GM12864 (cell line): ENCODE measurements at regions not wholly inside any gene's neighbourhood (a gene's known extent, or its start where the extent isn't known, plus 50 kb on each side); places are given as distances from the start of the nearest gene placed in this dataset.

Source experiments
- DNase-seq: peaks from one replicate; pipeline ENCODE4 v3.0.0-alpha.2; 2011; ENCODE audit warnings: low read depth
- H3K4me3 ChIP-seq: 2 replicates; pipeline ENCODE4 v1.5.1; 2011; ENCODE audit warnings: mild to moderate bottlenecking, low read depth, low read length, control low read depth
- TF ChIP-seq, protein P1 (sequence below): IDR thresholded peaks from 2 replicates; pipeline ENCODE4 v1.5.1; 2011; ENCODE audit warnings: low read depth, mild to moderate bottlenecking, moderate library complexity, low read length, control low read depth, inconsistent platforms; ENCODE audit errors: missing control alignments

DNA sequence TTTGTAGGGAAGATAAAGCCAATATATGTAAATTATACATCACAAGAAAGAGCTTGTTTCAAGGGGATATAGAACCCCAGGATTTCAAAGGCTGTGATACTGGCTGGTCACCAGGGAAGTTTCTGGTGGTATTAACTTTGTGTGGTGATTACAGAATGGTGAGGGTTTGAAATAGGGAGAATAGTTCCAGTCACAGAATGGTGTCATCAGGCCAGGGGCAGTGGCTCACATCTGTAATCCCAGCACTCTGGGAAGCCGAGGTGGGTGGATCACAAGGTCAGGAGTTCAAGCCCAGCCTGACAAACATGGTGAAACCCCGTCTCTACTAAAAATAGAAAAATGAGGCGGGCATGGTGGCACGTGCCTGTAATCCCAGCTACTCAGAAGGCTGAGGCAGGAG lies 183.8 kb upstream of the XYLT1 start:
- H3K4me3 ChIP-seq, result no peak overlapping the region
- no peak for DNase-seq
- TF ChIP-seq, protein P1, sequence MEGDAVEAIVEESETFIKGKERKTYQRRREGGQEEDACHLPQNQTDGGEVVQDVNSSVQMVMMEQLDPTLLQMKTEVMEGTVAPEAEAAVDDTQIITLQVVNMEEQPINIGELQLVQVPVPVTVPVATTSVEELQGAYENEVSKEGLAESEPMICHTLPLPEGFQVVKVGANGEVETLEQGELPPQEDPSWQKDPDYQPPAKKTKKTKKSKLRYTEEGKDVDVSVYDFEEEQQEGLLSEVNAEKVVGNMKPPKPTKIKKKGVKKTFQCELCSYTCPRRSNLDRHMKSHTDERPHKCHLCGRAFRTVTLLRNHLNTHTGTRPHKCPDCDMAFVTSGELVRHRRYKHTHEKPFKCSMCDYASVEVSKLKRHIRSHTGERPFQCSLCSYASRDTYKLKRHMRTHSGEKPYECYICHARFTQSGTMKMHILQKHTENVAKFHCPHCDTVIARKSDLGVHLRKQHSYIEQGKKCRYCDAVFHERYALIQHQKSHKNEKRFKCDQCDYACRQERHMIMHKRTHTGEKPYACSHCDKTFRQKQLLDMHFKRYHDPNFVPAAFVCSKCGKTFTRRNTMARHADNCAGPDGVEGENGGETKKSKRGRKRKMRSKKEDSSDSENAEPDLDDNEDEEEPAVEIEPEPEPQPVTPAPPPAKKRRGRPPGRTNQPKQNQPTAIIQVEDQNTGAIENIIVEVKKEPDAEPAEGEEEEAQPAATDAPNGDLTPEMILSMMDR, result no peak

- TF ChIP-seq, protein P1, result no peak
- DNase-seq, result no peak
- no peak overlapping the region for H3K4me3 ChIP-seq
Measured at GRCh38 chr16:17654142-17654541, 183.4 kb upstream of the XYLT1 start.

DNA sequence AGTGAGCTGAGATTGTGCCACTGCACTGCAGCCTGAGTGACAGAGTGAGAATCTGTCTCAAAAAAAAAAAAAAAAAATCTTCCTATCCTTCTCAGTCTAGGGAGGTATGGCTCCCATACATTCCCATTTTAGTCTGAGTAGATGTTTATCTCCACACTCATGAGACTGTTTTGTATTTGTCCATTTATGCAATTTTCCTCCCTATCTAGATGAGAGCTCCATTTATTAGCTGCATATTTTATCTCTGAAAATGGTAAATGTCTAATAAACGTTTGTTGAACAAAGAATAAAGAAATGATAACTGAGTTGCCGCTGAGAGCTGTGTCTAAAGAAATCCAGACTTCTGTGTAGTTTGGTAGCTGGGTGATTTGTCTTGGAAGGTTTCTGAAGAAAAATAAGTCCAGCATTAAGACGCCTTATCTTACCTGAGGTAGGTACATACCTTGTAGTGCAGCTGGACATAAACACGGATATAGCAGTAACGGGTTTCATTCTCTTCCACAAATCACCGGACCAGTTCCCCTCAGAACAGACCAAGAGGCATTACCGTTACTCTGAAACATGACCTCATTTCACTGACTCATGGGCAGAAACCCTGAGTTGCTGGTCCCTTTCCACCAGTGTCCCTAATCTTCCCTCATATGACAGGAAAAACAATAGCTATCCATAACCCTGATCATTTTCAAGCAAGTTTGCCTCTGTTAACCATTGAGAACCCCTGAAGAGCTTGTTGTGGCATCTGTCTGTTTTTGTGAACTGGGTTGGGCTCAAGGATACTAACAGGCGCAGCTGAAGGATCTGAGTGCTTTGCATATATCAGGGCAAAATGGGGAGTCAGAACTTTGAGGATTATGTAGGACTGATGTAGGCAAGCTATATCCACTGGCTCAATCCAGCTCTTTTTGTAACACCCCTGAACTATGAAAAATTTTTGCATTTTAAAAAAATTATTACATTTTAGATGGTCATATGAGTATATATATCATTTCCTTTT lies 177.4 kb upstream of the XYLT1 start:
- TF ChIP-seq, protein P1, result no peak
- no peak overlapping the region for H3K4me3 ChIP-seq
- no peak for DNase-seq

- no peak overlapping the region for H3K4me3 ChIP-seq
- DNase-seq, result no peak
- TF ChIP-seq, protein P1, result no peak
Measured at GRCh38 chr16:17643935-17644334, 173.2 kb upstream of the XYLT1 start.

DNA sequence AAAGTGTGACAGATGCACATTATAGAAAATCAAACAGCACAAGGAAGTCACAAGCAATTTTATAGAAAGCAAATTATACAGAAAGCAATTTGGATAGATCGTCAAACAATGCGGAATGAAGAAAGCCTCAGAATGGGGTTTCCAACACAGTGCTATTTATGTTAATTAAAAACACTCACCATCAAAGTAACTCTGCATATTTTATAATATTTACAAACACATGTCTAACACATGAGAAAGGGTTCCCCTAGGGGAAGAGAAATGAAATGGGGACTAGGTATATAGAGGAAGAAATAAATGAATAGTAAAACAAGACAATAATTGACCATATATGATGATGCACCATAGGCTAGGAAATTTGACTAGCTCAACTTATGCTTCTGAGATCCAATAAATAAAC lies 171.2 kb upstream of the XYLT1 start:
- no peak for DNase-seq

GRCh38 chr16:17638134-17638533 lies 167.4 kb upstream of the XYLT1 start:
- TF ChIP-seq, protein P1, result no peak
- no peak overlapping the region for H3K4me3 ChIP-seq
- DNase-seq, result no peak

More for the DNA sequence above, 171.2 kb upstream of the XYLT1 start:
- TF ChIP-seq, protein P1, result no peak
- no peak overlapping the region for H3K4me3 ChIP-seq
